GM10266 (cell line): ENCODE measurements at regions not wholly inside any gene's neighbourhood (a gene's known extent, or its start where the extent isn't known, plus 50 kb on each side); places are given as distances from the start of the nearest gene placed in this dataset.

Experiments
- DNase-seq: peaks from one replicate; pipeline ENCODE4 v3.0.0; 2012; ENCODE audit errors: extremely low spot score
- CTCF ChIP-seq: IDR thresholded peaks from 2 replicates; pipeline ENCODE4 v1.5.1; 2012; ENCODE audit warnings: mild to moderate bottlenecking, low read depth; ENCODE audit not compliant: control insufficient read depth, insufficient read depth; ENCODE audit errors: missing control alignments

- TF ChIP-seq CTCF, result no peak
- no peak for DNase-seq
Observed at GRCh38 chr20:23231561-23232218, 118.9 kb upstream of the NXT1 start.

- no peak for DNase-seq
- no peak for TF ChIP-seq CTCF
Observed at GRCh38 chr20:23230766-23231385, 119.7 kb upstream of the NXT1 start.

- no peak for TF ChIP-seq CTCF
- DNase-seq, result no peak
Observed at GRCh38 chr20:23229989-23230388, 120.6 kb upstream of the NXT1 start.

GRCh38 chr20:23228912-23229311, 121.7 kb upstream of the NXT1 start:
- TF ChIP-seq CTCF, result no peak
- no peak for DNase-seq

- no peak for DNase-seq
- TF ChIP-seq CTCF, result no peak
Observed at GRCh38 chr20:23227976-23228375, 122.6 kb upstream of the NXT1 start.

- DNase-seq, result no peak
- TF ChIP-seq CTCF, result no peak
Observed at GRCh38 chr20:23227274-23227673, 123.3 kb upstream of the NXT1 start.

- TF ChIP-seq CTCF, result no peak
- DNase-seq, result no peak
Observed at GRCh38 chr20:23226612-23227265, 123.9 kb upstream of the NXT1 start.
